CD4-positive, alpha-beta T cell treated with Interleukin-17A for 4 hours (primary cell): ENCODE measurements at regions not wholly inside any gene's neighbourhood (a gene's known extent, or its start where the extent isn't known, plus 50 kb on each side); places are given as distances from the start of the nearest gene placed in this dataset.

Source experiments
- DNase-seq: peaks from one replicate; pipeline ENCODE4 v3.0.0-alpha.2; 2020; ENCODE audit warnings: mixed read lengths

DNA sequence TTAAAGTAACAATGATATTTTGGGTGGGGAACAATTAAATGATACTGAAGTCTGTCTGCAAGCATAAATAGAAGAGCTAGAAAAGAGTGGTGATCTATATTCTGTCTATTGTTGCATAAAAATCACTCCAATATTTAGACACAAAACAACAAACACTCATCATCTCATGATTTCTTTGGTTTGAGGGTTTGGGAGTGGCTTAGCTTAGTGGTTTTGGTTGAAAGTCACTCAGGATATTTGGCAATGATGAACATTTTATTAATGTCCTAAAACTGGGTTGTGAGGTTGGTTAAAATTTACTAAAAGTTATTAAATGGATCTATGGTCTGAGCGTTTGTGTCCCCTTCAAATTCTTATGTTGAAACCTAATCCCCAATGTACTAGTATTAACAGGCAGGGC lies 54.7 kb upstream of the EGFR start:
- DNase-seq, result no peak

- DNase-seq, result no peak
Measured at GRCh38 chr7:54967377-54967776, 51.4 kb upstream of the EGFR start.

GRCh38 chr7:54968018-54968417 lies 50.8 kb upstream of the EGFR start:
- DNase-seq, result no peak
